GM19351 (cell line): ENCODE measurements at regions not wholly inside any gene's neighbourhood (a gene's known extent, or its start where the extent isn't known, plus 50 kb on each side); places are given as distances from the start of the nearest gene placed in this dataset.

Source experiments
- ATAC-seq: cut with Tn5 transposase; IDR thresholded peaks from one replicate; pipeline ENCODE4 v1.9.1; 2021; ENCODE audit warnings: mild to moderate bottlenecking, moderate library complexity; ENCODE audit not compliant: unreplicated experiment

DNA sequence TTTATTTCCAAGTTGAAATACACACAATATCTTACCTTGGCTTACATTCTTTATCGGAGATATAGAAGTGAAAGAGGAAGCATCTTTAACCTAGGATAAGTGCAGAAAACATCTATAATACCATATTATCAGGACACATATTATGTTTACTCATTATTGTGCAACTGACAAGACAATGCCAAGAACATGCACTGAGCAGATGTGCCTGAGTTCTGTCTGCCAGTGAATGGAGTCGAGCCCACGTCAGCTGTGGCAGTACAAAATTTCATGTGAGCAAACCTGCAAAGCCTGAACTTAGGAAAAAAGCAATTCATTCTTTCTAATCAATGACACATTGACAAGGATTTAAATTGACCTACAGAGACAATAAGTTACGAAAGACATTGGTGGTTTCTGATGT, 154.4 kb downstream of the AXIN2 start:
- ATAC-seq, result no peak

DNA sequence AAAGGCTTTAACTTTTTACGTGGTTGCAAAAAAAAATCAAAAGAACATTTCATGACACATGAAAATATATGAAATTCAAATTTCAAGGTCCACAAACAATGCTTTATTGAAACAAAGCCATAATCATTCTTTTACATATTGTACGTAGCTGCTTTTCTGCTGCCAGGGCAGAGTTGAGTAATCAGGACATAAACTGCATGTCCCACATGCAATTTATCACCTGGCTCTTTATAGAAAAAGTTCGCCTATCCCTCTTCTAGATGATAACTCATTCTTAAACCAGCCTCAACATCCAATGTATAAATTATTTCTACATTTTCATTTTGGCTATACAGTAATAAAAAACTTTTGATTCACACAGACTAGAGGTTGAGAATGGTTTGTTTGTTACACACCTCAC, 154.9 kb downstream of the AXIN2 start:
- no peak for ATAC-seq

DNA sequence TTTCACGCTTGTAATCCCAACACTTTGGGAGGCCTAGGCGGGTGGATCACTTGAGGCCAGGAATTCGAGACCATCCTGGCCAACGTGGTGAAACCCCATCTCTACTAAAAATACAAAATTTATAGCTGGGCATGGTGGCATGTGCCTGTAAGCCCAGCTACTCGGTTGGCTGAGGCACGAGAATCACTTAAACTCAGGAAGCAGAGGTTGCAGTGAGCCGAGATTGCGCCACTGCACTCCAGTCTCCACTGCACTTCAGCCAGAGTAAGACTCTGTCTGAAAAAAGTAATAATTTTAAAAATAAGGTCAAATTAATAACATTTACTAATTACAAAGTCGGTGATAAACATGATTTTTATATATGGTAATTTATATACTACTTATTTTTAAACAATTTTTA, 155.9 kb downstream of the AXIN2 start:
- ATAC-seq, result no peak

DNA sequence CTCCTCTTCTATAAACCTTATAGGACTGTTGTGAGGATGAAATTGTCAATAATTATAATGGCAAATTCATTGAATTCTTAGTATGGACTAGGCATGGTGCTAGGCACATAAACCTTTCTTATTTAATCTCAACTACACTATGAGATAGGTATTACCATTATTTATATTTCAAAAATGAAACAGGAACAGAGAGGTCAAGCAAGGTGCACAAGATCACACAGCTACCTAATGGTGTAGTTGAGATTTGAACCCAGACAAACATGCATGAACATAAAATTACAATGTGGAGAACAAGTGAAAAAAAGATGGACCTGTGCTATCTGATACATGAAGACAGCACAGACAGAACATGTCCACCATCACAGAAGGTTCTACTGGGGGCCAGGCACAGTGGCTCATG, 156.7 kb downstream of the AXIN2 start:
- no peak for ATAC-seq

DNA sequence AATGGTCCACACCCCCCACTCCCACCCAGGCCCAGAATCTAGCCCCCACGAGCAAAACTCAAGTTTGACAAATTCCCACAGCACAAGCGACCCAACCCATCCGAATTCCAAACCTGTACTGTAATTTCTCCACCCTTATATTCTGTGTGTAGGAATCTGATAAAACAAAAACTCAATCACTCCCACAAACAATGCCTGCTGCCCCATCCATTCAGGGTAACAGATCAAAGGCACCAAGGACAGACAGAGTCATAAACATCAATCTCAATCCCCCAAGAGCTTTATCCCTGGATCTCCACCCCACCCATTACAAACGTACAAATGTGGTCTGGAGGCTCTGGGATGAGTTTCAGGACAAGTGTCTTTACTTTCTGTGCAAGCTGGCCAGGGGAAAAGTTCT, 157.8 kb downstream of the AXIN2 start:
- ATAC-seq, result no peak

DNA sequence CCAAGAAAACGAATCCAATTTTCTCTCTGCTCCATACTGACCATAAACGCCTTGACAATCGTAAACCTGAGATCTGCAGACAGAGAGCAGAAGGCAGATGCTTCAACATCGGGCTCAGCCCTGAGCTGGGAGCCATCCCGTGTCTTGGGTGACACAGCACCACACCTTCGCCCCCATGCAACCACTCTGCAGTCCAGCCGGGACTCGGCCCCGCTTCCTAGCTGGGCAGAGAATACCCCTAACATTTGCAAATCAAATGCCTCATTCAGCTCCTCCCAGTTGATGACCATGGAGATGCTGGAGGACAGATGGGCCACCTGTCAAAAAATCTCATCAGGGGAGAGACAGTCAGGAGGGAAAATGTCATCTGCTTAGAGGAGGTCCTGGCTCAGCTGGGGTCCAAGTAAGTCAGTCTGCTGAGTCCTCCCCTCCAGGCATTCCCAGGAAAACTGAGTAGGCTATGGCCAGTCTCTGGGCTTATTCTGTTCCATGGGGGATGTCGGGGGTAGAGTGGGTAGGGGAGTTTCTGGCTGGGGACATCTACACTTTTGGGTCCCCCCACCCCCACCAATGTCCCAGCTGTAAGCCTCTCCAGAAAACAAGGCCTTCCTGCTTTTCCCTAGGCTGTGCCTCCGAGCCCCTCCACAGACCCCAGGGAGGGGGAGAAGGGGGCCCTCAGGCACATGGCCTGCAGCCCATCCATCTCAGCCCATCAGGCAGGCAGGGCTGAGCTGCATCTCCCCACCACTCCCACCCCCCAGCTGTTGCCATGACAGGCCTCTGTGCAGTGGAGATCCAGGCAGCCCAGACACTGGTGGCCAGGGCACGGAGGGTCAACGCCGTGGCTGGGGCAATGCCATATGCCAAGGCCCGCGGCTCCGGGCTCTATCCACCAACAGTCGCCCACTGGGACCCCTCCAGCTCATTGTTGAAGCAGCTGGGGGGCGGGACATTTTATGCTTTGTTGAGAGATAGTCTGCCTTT, 158.6 kb downstream of the AXIN2 start:
- ATAC-seq, result no peak

DNA sequence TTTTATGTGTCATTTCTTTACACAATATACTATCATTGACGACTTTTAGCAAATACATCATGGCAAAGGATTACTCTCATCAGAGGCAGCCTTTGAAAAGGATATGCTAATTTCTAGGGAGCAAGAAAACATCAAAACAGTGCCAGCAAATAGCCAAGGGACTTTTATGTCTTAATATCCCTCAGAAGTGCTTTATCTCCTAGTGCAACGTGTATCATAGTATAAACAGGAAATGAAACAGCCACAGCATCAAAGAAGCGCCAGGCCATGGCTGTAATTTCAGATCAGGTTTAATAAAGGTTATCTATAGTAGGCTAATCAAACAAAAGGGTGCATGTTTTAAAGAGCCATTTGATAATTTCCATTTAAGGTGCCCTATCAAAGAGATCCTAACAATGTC, 159.9 kb downstream of the AXIN2 start:
- no peak for ATAC-seq

DNA sequence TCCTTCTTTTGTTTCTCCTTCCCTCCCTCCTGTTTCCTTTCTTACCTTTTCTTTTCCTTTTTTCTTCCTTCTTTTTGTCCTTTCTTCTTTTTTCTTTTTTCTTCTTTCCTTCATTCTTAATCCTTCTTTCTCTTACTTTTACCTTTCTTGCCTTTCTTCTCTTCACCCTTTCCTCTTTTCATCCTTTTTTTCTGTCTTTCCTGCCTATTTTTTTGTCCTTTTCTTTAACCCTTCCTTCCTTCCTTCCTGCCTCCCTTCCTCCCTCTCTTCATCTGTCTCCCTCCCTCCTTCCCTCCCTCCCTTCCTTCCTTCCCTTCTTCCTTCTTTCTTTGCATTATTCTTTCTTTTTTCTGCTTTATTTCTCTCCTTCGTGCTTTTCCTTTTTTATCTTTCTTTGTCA, 160.7 kb downstream of the AXIN2 start:
- ATAC-seq, result no peak

DNA sequence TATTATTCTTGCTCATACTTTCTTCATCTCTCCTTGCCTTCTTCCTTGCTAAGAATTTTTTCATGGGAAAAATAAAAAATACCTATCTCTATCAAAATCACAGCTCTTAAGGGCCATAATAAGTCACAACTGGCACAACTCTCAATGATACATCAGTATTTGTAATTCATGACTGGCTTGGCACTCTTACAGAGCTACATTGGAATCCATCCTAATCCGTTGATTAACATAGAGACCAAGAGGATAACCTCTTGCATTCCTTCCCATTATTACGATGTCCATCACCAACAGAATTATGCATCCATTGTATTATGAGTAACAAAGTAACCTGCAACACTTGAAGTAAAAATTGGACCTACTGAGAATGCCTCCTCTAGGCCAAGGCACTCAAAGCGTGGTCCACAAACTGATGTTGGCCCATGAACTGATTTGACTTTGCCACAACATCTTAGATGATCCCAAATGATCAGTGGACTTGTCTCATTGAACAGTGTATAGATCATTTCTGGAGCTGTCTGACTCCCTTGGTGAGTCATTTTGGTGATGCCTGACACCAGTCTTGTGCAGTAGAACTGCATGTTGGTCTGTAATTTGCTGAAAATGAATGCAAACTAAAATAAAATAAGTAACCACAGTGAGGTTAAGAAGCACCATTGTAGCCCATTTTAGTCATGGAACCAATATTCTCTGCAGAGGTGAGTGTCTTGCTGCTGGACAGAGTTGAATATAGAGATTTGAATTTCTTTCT, 163.2 kb downstream of the AXIN2 start:
- no peak for ATAC-seq

DNA sequence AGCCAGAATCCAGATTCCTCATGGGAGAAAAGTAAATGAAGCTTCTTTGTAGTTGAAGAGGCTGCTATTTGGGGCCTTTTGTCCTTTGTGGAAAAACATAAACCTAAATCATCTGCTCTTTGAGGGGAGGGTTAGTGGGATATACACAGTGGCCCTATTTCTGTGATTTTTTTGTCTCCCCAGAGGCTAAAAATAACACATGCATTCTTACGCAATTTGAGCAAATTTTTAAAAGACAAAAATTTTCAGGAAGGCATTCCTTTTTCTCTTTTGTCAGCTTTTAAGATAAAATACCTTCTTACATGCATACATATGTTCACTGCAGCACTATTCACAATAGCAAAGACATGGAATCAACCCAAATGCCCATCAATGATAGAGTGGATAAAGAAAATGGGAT, 165.5 kb downstream of the AXIN2 start:
- no peak for ATAC-seq

DNA sequence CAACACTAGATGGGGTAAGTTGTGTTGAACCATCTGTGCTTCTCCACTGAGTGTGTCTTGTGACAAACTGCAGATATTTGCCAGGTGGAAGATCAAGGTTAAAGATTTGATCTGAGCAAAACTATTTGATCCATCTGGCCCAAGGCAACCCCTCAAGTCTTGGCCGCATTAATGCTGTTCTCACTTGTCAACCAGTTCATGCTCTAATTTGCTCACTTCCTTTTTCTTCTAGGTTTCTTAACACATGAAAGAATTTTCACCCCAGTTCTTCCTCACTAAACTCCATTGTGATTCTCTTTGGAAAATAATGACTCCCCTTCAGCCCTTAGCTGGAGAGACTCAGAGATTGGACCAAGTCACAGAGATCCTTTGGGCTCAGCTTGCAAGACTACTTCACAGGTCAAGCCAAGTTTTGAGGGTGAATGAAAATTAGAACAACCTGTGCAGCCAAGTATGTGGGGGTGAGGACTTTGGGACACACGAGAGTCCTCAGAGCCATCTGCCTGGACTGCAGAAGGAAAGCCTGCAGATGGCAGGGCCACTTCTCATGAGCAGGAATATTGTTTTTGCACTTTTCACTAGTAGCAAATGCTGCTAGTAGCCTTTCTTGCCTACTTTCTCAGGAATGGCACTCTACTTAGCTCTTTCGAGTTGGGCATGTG, 166.5 kb downstream of the AXIN2 start:
- no peak for ATAC-seq

DNA sequence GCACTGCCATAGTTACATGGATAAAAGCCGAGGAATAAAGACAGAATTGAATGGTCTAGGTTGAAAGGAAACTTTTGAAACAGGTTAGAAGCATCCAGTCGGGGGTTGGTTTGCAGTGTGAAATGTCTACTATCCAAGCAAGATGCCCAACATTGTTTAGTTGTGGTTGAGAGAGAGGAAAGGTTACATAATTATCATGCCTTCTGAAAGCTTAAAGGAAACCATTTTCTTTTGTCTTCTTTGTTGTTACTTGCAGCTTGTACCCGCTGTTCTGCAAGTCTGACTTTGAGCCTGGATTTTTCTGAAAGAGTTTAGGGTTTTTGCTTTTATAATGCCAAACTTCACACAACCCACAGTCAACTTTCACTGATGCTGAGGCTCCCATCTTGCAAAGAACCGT, 167.9 kb downstream of the AXIN2 start:
- no peak for ATAC-seq

DNA sequence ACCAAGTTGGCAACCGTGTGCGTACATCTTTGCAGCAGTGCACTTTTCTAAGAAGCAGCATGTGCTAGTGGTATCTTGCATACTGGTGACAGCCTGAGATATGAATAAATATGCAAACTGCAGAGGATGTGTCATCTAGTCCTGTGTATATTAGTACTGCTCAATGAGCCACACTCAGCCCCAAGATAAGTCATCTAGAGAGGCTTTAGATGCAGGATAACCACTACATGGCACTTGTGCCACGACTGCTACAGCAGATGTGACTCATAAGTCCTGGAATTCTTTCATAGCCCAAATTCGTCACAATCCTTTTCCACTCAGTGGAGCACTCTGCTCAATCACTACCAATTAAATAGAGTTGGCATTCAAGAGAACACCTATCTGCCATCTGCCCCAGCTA, 171.5 kb downstream of the AXIN2 start:
- ATAC-seq, result no peak

DNA sequence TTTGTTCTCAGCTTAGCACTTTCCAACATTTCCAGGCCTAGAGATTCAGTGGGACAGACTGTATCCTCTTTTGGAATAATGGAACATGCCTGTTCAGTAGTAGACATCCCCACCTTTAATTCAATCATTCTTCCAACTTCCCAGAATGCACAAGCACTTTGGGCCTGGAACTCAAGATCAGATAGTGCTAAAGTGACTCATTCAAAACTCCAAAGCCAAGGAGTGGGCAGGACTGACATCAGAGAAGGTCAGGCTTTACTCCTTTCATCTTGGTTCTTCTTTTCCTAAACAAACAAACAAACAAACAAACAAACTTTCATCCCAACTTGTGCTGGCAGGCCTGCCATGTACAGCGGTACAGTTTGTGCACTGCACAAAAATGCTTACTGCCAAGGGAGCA, 172.0 kb downstream of the AXIN2 start:
- no peak for ATAC-seq

DNA sequence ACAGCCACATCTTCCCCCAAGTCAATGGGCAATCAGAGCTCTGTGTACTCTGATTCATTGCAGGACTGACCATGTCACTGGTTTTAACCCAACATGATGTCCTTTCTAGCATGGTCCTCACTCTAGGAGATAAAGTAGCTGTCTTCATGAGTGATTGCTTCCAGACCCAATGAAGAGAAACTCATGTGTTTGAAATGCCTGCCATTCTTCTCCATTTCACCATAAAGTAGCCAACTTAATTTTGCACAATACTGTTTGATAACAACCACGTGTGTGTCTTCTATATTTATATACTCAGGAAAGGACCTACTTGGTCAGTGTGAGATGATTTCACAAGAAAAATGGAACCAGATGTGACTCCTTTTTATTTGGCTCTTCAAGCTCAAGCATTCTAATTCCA, 172.5 kb downstream of the AXIN2 start:
- ATAC-seq, result no peak

DNA sequence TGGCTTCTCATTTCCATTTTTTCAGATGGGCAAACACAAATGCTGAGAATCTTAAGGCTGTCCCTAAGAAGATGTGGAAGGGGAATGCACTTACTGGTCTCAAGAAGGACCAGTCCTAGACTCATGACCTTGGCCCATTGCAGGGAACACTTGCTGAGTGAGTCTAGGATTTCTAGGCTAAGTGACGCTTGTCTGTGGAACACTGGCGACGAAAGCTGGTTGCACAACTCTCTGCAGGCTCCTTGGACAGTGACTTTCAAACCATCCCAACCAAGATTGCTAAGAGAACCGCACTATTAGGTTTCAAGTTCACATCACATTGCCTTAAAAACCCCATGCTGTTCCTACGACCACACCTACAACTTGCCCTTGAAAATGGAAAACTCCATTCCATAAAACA, 174.1 kb downstream of the AXIN2 start:
- no peak for ATAC-seq

DNA sequence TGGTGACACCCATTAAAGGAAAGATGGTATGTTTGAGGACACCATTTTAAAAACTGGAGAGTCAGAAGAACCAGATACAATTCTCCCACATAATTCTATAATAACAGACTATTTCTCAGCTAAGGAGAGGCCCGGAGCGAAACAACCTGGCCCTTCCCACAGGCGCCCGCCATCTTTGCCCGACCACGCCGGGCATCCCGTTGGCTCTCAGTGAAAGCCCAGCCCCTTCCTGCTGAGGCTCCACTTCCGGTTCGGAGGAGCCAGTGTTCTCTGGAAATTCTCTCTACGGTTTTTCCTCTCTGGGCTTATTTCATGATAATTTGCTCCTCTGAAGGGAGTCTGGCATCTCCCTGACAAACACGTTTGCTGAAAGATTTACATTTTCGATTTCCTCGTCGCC, 175.7 kb downstream of the AXIN2 start:
- no peak for ATAC-seq

DNA sequence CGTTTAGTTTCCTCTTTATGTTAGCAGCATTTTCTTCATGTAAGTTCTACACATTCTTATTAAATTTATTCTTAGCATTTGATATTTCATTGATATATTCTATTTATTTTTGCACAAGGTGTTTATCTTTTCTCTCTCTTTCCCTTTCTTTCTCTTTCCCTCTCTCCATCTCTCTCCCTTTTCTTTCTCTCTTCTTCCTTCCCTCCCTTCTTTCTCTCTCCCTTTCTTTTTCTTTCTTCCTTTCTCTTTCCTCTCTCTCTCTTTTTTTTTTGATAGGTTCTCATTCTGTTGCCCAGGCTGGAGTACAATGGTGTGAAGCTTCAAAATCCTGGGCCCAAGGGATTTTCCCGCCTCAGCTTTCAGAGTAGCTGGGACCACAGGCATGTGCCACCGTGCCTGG, 176.4 kb downstream of the AXIN2 start:
- no peak for ATAC-seq

DNA sequence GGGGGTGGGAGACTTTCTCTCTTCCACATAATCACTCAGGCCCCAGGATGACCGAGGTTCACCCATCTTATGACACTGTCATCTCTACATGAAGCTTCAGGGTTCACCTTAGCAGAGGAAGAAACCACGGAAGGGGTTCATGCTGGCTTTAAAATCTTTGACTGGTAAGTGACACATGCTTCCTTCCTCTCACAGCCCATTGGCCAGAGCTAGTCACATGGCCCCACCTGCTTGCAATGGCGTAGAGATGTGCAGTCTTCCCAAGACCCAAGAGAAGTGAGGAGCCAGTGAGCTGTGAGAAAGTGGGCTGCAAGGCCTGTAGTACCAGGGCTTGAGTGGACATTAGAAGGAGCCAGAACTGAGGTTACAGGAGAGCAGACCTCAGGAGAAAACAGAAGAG, 180.3 kb downstream of the AXIN2 start:
- no peak for ATAC-seq

DNA sequence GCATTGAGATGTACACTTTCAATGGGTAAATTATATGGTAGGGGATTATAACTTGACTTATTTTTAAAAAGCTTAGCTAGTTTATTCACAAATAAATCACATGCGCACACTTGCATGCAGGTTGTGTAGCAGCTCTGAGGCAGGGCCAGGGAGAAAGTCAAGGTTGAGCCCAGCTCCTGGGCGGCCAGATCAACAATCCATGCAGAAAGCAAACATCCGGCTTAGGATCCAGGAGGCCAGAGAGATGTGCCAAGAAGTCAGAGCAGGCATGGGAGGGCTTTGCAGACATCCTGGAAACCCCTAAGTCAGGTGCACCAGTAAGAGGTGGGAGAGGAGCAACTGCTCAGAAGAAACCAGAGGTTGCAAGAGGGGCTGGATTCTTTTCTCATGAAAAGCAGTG, 186.5 kb downstream of the AXIN2 start:
- ATAC-seq, result no peak

DNA sequence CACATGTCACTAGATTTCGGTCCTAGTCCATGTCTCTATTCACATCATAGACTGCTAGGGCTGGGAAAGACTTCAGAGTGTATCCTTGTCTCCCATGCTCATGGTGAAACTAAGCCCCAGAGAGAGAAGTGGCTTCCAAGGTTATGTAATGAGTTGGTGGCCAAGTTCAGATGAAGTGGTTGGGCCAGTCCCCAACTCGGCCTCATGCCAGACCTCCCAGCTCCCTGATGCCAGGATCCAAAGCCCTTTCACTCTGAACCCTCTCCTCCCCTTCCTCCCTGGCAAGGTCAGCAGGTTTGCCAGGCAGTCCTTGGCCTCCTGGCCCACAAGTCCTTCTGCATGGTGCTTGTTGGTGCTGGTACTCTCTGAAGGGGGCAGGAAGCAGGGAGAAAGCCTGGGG, 189.7 kb downstream of the AXIN2 start:
- no peak for ATAC-seq

DNA sequence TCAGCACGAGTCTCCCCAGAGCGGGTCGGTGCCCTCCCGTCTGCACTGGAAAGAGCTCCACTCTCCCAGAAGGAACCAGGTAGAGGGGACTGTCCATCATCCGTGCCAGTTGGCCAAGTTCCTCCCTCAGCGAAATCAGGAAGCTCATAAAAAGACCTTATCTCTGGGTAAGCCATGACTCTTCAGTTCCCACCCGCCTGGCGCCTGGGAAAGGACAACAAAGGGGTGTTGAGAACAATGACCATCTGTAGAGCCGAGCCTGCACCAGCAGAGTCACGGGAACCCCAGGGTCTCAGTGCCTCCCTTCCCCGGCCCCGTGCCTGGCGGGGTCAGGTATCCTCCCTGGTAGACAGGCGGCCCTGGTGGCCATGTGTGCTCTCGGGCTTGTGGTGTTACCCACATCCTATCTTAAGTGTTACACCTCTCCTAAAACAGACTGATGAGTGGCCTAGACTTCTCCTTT, 190.7 kb downstream of the AXIN2 start:
- peak; percentile 60 for ATAC-seq
